Activated CD8-positive, alpha-beta memory T cell treated with anti-CD3 and anti-CD28 coated beads, Interleukin-2, amount 10 ng/mL, durations not matched to agents 7 days and 5 days (primary cell): ENCODE measurements at regions not wholly inside any gene's neighbourhood (a gene's known extent, or its start where the extent isn't known, plus 50 kb on each side); places are given as distances from the start of the nearest gene placed in this dataset.

ENCODE experiments used
- ATAC-seq: fragments of 150-1000 bp; cut with Tn5 transposase; one replicate; pipeline ENCODE4 v1.10.0; 2021; ENCODE audit warnings: moderate library complexity
- CTCF ChIA-PET: fragments of 350-600 bp; sonication (Branson Sonifier 250); formaldehyde crosslinking; loops from one replicate; lab custom pipeline; 2021; ENCODE audit warnings: antibody characterized with exemption; lab: Charles Lee
- DNase-seq: peaks from one replicate; pipeline ENCODE4 v3.0.0-alpha.2; 2020
- H3K27ac Mint-ChIP-seq: one replicate; pipeline ENCODE4 v1.8.0; 2021; ENCODE audit warnings: mild to moderate bottlenecking, mixed read lengths
- H3K27me3 Mint-ChIP-seq: one replicate; pipeline ENCODE4 v1.8.0; 2021; ENCODE audit warnings: mixed read lengths
- H3K36me3 Mint-ChIP-seq: one replicate; pipeline ENCODE4 v1.8.0; 2021; ENCODE audit warnings: mild to moderate bottlenecking, mixed read lengths
- H3K4me1 Mint-ChIP-seq: one replicate; pipeline ENCODE4 v1.8.0; 2021; ENCODE audit warnings: mixed read lengths
- H3K4me3 Mint-ChIP-seq: one replicate; pipeline ENCODE4 v1.8.0; 2021; ENCODE audit warnings: mild to moderate bottlenecking, moderate library complexity, mixed read lengths
- H3K9me3 Mint-ChIP-seq: one replicate; pipeline ENCODE4 v1.8.0; 2022; ENCODE audit warnings: low read depth, mixed read lengths

GRCh38 chr4:13166214-13166613 is 317.9 kb downstream of the RAB28 start:
- DNase-seq (no peak), ATAC-seq (no peak)
- H3K4me3 Mint-ChIP-seq = no peak overlapping the region
- H3K27ac Mint-ChIP-seq = no peak overlapping the region
- CTCF ChIA-PET = no interaction called here
- H3K27me3 Mint-ChIP-seq = no peaks in the 10 kb centered on the region
- H3K9me3 Mint-ChIP-seq = no peaks in the 10 kb centered on the region
- H3K36me3 Mint-ChIP-seq = no peaks in the 10 kb centered on the region
- no peaks in the 10 kb centered on the region for H3K4me1 Mint-ChIP-seq

- Mint-ChIP-seq H3K4me1 (no peaks in the 10 kb centered on the region), H3K27ac (no peak overlapping the region), H3K27me3 (no peaks in the 10 kb centered on the region), H3K4me3 (no peak overlapping the region), H3K9me3 (no peaks in the 10 kb centered on the region), H3K36me3 (no peaks in the 10 kb centered on the region)
- DNase-seq = no peak
- ATAC-seq = no peak
- CTCF ChIA-PET = no interaction called here
Measured at GRCh38 chr4:13164783-13165331, 319.3 kb downstream of the RAB28 start.

GRCh38 chr4:13162886-13163285 is 321.3 kb downstream of the RAB28 start:
- no peaks in the 10 kb centered on the region for H3K4me1 Mint-ChIP-seq
- no peak overlapping the region for H3K27ac Mint-ChIP-seq
- H3K36me3 Mint-ChIP-seq = no peaks in the 10 kb centered on the region
- CTCF ChIA-PET = no interaction called here
- H3K9me3 Mint-ChIP-seq = peaks cover 2% of the 10 kb centered on the region
- no peaks in the 10 kb centered on the region for H3K27me3 Mint-ChIP-seq
- no peak for DNase-seq
- H3K4me3 Mint-ChIP-seq = no peak overlapping the region
- ATAC-seq = no peak

GRCh38 chr4:13160920-13161319 is 323.2 kb downstream of the RAB28 start:
- CTCF ChIA-PET = no interaction called here
- Mint-ChIP-seq H3K27ac (no peak overlapping the region), H3K4me1 (no peaks in the 10 kb centered on the region), H3K27me3 (no peaks in the 10 kb centered on the region), H3K36me3 (no peaks in the 10 kb centered on the region), H3K4me3 (no peak overlapping the region), H3K9me3 (peaks cover 2% of the 10 kb centered on the region)
- DNase-seq = no peak
- no peak for ATAC-seq

GRCh38 chr4:13159041-13159620 is 325.0 kb downstream of the RAB28 start:
- DNase-seq = no peak
- CTCF ChIA-PET = no interaction called here
- no peaks in the 10 kb centered on the region for H3K27me3 Mint-ChIP-seq
- peaks cover 2% of the 10 kb centered on the region for H3K9me3 Mint-ChIP-seq
- no peak overlapping the region for H3K4me3 Mint-ChIP-seq
- no peak overlapping the region for H3K27ac Mint-ChIP-seq
- no peaks in the 10 kb centered on the region for H3K4me1 Mint-ChIP-seq
- ATAC-seq = no peak
- no peaks in the 10 kb centered on the region for H3K36me3 Mint-ChIP-seq

GRCh38 chr4:13151194-13151593 is 332.9 kb downstream of the RAB28 start:
- CTCF ChIA-PET = no interaction called here
- H3K27me3 Mint-ChIP-seq = no peaks in the 10 kb centered on the region

GRCh38 chr4:13143222-13144070 is 340.7 kb downstream of the RAB28 start:
- ATAC-seq (no peak), DNase-seq (no peak)
- Mint-ChIP-seq H3K27ac (no peak overlapping the region), H3K4me1 (no peaks in the 10 kb centered on the region), H3K27me3 (no peaks in the 10 kb centered on the region), H3K4me3 (no peak overlapping the region), H3K9me3 (no peaks in the 10 kb centered on the region), H3K36me3 (no peaks in the 10 kb centered on the region)
- CTCF ChIA-PET = no interaction called here

More at GRCh38 chr4:13151194-13151593, 332.9 kb downstream of the RAB28 start:
- H3K4me1 Mint-ChIP-seq = no peaks in the 10 kb centered on the region
- DNase-seq (no peak), ATAC-seq (no peak)
- H3K27ac Mint-ChIP-seq = no peak overlapping the region
- no peaks in the 10 kb centered on the region for H3K9me3 Mint-ChIP-seq
- H3K36me3 Mint-ChIP-seq = no peaks in the 10 kb centered on the region
- H3K4me3 Mint-ChIP-seq = no peak overlapping the region

- Mint-ChIP-seq H3K4me3 (no peak overlapping the region), H3K4me1 (no peaks in the 10 kb centered on the region), H3K27ac (no peak overlapping the region), H3K27me3 (no peaks in the 10 kb centered on the region), H3K9me3 (no peaks in the 10 kb centered on the region), H3K36me3 (no peaks in the 10 kb centered on the region)
- CTCF ChIA-PET = no interaction called here
- no peak for DNase-seq
- ATAC-seq = no peak
Measured at GRCh38 chr4:13142726-13143125, 341.4 kb downstream of the RAB28 start.

GRCh38 chr4:13142191-13142590 is 341.9 kb downstream of the RAB28 start:
- DNase-seq (no peak), ATAC-seq (no peak)
- Mint-ChIP-seq H3K9me3 (no peaks in the 10 kb centered on the region), H3K4me3 (no peak overlapping the region), H3K27me3 (no peaks in the 10 kb centered on the region), H3K27ac (no peak overlapping the region), H3K36me3 (no peaks in the 10 kb centered on the region), H3K4me1 (no peaks in the 10 kb centered on the region)
- CTCF ChIA-PET = no interaction called here

GRCh38 chr4:13137390-13137789 is 346.8 kb downstream of the RAB28 start:
- ATAC-seq (no peak), DNase-seq (no peak)
- Mint-ChIP-seq H3K27me3 (no peaks in the 10 kb centered on the region), H3K9me3 (no peaks in the 10 kb centered on the region), H3K4me3 (no peak overlapping the region), H3K4me1 (no peaks in the 10 kb centered on the region), H3K27ac (no peak overlapping the region), H3K36me3 (no peaks in the 10 kb centered on the region)
- CTCF ChIA-PET = no interaction called here

GRCh38 chr4:13133700-13134099 is 350.4 kb downstream of the RAB28 start:
- no peaks in the 10 kb centered on the region for H3K4me1 Mint-ChIP-seq
- DNase-seq (no peak), ATAC-seq (no peak)
- no peaks in the 10 kb centered on the region for H3K9me3 Mint-ChIP-seq
- H3K27ac Mint-ChIP-seq = no peak overlapping the region
- no peaks in the 10 kb centered on the region for H3K27me3 Mint-ChIP-seq
- CTCF ChIA-PET = no interaction called here
- H3K4me3 Mint-ChIP-seq = no peak overlapping the region
- H3K36me3 Mint-ChIP-seq = no peaks in the 10 kb centered on the region

- no peak for DNase-seq
- no peaks in the 10 kb centered on the region for H3K9me3 Mint-ChIP-seq
- H3K36me3 Mint-ChIP-seq = no peaks in the 10 kb centered on the region
- H3K4me1 Mint-ChIP-seq = no peaks in the 10 kb centered on the region
- no peak overlapping the region for H3K27ac Mint-ChIP-seq
- no peak for ATAC-seq
- no peak overlapping the region for H3K4me3 Mint-ChIP-seq
- CTCF ChIA-PET = no interaction called here
- no peaks in the 10 kb centered on the region for H3K27me3 Mint-ChIP-seq
Measured at GRCh38 chr4:13130848-13131247, 353.3 kb downstream of the RAB28 start.

- no peak for DNase-seq
- Mint-ChIP-seq H3K27me3 (no peaks in the 10 kb centered on the region), H3K27ac (no peak overlapping the region), H3K4me3 (no peak overlapping the region), H3K36me3 (no peaks in the 10 kb centered on the region), H3K4me1 (no peaks in the 10 kb centered on the region), H3K9me3 (no peaks in the 10 kb centered on the region)
- CTCF ChIA-PET = no interaction called here
- ATAC-seq = no peak
Measured at GRCh38 chr4:13129095-13129494, 355.0 kb downstream of the RAB28 start.
